DOHH2 (cell line): ENCODE measurements at regions not wholly inside any gene's neighbourhood (a gene's known extent, or its start where the extent isn't known, plus 50 kb on each side); places are given as distances from the start of the nearest gene placed in this dataset.

ENCODE experiments used
- H3F3A ChIP-seq: fragments of 200-600 bp; sonication (generic), shearing (Covaris generic); 2 replicates; pipeline ENCODE4 v1.6.0; 2016; ENCODE audit warnings: antibody characterized with exemption, mild to moderate bottlenecking; ENCODE audit not compliant: control insufficient read depth, insufficient read depth
- H3K27ac ChIP-seq: fragments of 200-600 bp; sonication (generic); 2 replicates; pipeline ENCODE4 v1.5.1; 2014; ENCODE audit warnings: low read depth, mild to moderate bottlenecking, low read length, moderate library complexity
- H3K27me3 ChIP-seq: fragments of 200-600 bp; sonication (generic); 2 replicates; pipeline ENCODE4 v1.6.1; 2014; ENCODE audit warnings: mild to moderate bottlenecking, low read length, mixed read lengths; ENCODE audit not compliant: control insufficient read depth
- H3K36me3 ChIP-seq: fragments of 200-600 bp; sonication (generic); 2 replicates; pipeline ENCODE4 v1.6.1; 2014; ENCODE audit warnings: mild to moderate bottlenecking, low read length, moderate library complexity, mixed read lengths; ENCODE audit not compliant: control insufficient read depth
- H3K4me1 ChIP-seq: fragments of 200-600 bp; sonication (generic); 2 replicates; pipeline ENCODE4 v1.6.1; 2014; ENCODE audit warnings: mild to moderate bottlenecking, low read length, mixed read lengths; ENCODE audit not compliant: control insufficient read depth
- H3K4me2 ChIP-seq: fragments of 200-600 bp; sonication (generic); 2 replicates; pipeline ENCODE4 v1.6.0; 2014; ENCODE audit warnings: mild to moderate bottlenecking, low read length, moderate library complexity
- H3K4me3 ChIP-seq: fragments of 200-600 bp; sonication (generic); 2 replicates; pipeline ENCODE4 v1.5.1; 2014; ENCODE audit warnings: mild to moderate bottlenecking, low read length, mixed read lengths
- H3K79me2 ChIP-seq: fragments of 200-600 bp; sonication (generic); 2 replicates; pipeline ENCODE4 v1.6.1; 2014; ENCODE audit warnings: mild to moderate bottlenecking, low read length, mixed read lengths; ENCODE audit not compliant: control insufficient read depth
- H3K9me2 ChIP-seq: fragments of 200-600 bp; sonication (generic); replicated peaks from 2 replicates; pipeline ENCODE4 v1.6.1; 2014; ENCODE audit warnings: mild to moderate bottlenecking, low read length, mixed read lengths; ENCODE audit not compliant: control insufficient read depth
- H3K9me3 ChIP-seq: fragments of 200-600 bp; sonication (generic); 2 replicates; pipeline ENCODE4 v1.6.1; 2014; ENCODE audit warnings: antibody characterized with exemption, low read length, mixed read lengths; ENCODE audit not compliant: control insufficient read depth, insufficient read depth
- H4K20me1 ChIP-seq: fragments of 200-600 bp; sonication (generic); 2 replicates; pipeline ENCODE4 v1.6.0; 2014; ENCODE audit warnings: low read depth, mild to moderate bottlenecking, antibody characterized with exemption, low read length, moderate library complexity; ENCODE audit not compliant: control insufficient read depth, insufficient read depth
- CTCF ChIP-seq: fragments of 200-600 bp; sonication (generic); IDR thresholded peaks from one replicate; pipeline ENCODE4 v1.5.1; 2014; ENCODE audit warnings: antibody characterized with exemption, mild to moderate bottlenecking, low read depth, low read length; ENCODE audit not compliant: poor library complexity, severe bottlenecking
- EZH2phosphoT487 ChIP-seq: fragments of 200-600 bp; sonication (generic); IDR thresholded peaks from 2 replicates; pipeline ENCODE4 v1.6.1; 2017; ENCODE audit warnings: borderline replicate concordance, mild to moderate bottlenecking, antibody characterized with exemption, low read length, moderate library complexity, mixed read lengths

GRCh38 chr1:209377995-209378394 lies 205.5 kb upstream of the CAMK1G start:
- Histone ChIP-seq H3K4me2 (no peak overlapping the region), H3K27ac (no peak overlapping the region), H3K79me2 (no peaks in the 10 kb centered on the region), H3F3A (no peaks in the 10 kb centered on the region), H3K9me3 (no peaks in the 10 kb centered on the region), H3K36me3 (no peaks in the 10 kb centered on the region), H3K27me3 (no peaks in the 10 kb centered on the region), H3K4me1 (no peaks in the 10 kb centered on the region), H3K4me3 (no peak overlapping the region), H4K20me1 (no peaks in the 10 kb centered on the region), H3K9me2 (no peaks in the 10 kb centered on the region)
- TF ChIP-seq EZH2phosphoT487 (no peak), CTCF (no peak)

GRCh38 chr1:209379280-209379679 lies 204.2 kb upstream of the CAMK1G start:
- H3K79me2 ChIP-seq: no peaks in the 10 kb centered on the region
- no peaks in the 10 kb centered on the region for H3K36me3 ChIP-seq
- TF ChIP-seq CTCF (no peak), EZH2phosphoT487 (no peak)
- no peaks in the 10 kb centered on the region for H3F3A ChIP-seq
- H3K27me3 ChIP-seq: no peaks in the 10 kb centered on the region
- H4K20me1 ChIP-seq: no peaks in the 10 kb centered on the region
- H3K27ac ChIP-seq: no peak overlapping the region
- no peaks in the 10 kb centered on the region for H3K9me3 ChIP-seq
- no peak overlapping the region for H3K4me3 ChIP-seq
- no peak overlapping the region for H3K4me2 ChIP-seq
- H3K4me1 ChIP-seq: no peaks in the 10 kb centered on the region
- H3K9me2 ChIP-seq: no peaks in the 10 kb centered on the region

GRCh38 chr1:209380420-209380819 lies 203.1 kb upstream of the CAMK1G start:
- Histone ChIP-seq H3K79me2 (no peaks in the 10 kb centered on the region), H3F3A (no peaks in the 10 kb centered on the region), H3K4me2 (no peak overlapping the region), H3K9me2 (no peaks in the 10 kb centered on the region), H3K27me3 (no peaks in the 10 kb centered on the region), H3K36me3 (no peaks in the 10 kb centered on the region), H4K20me1 (no peaks in the 10 kb centered on the region), H3K27ac (no peak overlapping the region), H3K4me3 (no peak overlapping the region), H3K4me1 (no peaks in the 10 kb centered on the region), H3K9me3 (no peaks in the 10 kb centered on the region)
- TF ChIP-seq EZH2phosphoT487 (no peak), CTCF (no peak)
